ENCODE measurements at regions not wholly inside any gene's neighbourhood (a gene's known extent, or its start where the extent isn't known, plus 50 kb on each side); places are given as distances from the start of the nearest gene placed in this dataset.
A peak's percentile ranks its signal among the peaks of the same experiment; 100 is the strongest.

DNA sequence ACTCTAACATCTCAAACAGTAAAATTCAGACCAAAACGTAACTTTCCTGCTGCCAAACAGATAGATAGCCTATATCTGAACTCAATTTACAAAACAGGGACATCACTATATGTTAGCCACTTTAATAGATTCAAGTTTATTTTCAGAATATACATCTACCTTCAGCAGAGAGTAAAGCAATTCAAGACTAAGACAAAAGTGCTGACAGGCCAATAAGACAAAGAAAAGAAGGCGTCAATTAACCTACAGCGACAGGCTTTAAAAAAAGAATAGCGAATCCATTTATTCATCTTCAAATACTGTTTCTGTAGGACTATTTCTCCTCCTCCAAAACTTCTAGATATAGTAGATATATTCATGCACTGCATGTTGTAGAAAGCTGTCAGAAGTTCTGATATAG lies 333.0 kb downstream of the GRB14 start:
- no peak for DNase-seq

DNA sequence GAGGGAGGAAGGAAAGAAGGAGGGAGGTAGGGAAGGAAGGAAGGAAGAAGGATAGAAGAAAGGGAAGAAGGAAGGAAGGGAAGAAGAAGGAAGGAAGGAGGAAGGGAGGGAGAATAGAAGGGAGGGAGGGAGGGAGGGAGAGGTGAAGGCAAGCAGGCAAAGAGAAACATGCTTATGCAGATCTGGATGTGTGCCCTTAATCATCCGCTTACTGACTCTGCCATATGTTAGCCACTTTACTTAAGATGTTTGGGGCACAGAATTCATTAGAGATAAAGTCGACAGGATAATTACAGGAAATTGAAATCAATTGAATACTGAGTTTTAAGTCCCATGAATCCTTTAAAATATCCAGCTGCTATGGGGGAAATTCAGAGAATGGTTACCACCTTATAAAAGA lies 334.2 kb downstream of the GRB14 start:
- DNase-seq: no peak

DNA sequence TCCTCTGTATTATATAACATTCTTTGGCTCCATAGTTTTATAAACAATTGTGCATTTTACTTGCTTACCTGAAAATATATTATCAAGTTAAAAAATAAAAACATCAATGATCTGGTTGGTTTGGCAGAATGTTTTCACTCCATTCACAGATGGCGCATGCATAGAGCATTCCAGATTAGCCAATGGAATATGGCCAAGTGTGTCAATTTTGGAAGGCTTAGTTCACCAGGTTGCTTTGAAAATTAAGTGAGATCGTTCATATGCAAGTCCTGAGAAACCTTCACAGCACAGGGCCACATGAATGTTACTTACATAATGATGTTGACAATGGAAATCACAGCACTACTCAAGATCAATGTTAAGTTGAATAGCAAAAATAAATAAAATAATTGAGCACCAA lies 335.7 kb downstream of the GRB14 start:
- no peak for DNase-seq

DNA sequence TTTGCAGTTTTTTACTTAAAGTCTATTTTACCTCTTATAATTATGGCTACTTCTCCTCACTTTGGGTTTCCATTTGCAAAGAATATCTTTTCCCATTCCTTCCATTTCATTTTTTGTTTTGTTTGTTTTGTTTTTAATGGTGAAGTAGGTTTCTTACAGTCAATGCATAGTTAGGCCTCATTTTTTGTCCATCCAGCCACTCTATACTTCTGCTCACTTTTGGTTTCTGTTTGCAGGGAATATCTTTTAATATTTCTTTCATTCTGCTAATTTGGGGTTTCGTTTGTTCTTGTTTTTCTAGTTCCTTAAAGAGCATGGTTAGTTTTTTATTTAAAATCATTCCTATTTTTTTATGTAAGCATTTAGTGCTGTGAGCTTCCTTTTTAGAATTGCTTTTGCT lies 339.4 kb downstream of the GRB14 start:
- DNase-seq: no peak

DNA sequence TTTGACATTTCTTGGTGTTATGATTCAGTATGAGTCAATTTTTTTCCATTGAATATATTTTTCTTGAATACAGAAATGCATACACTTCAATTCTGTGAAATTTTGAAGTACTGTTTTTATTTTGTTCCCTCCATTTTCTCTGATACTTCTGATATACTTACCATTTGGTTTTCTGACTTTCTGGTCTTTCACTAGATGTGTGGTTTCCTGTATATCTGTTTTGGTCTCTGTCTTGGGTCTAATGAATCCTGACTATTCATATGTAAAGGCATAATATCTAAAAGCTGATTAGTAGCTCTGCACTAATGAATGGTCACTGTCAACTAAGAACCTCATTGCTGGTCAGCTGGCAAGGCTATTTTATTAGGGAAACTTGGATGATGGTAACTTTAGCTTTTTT lies 345.6 kb downstream of the GRB14 start:
- DNase-seq: no peak

DNA sequence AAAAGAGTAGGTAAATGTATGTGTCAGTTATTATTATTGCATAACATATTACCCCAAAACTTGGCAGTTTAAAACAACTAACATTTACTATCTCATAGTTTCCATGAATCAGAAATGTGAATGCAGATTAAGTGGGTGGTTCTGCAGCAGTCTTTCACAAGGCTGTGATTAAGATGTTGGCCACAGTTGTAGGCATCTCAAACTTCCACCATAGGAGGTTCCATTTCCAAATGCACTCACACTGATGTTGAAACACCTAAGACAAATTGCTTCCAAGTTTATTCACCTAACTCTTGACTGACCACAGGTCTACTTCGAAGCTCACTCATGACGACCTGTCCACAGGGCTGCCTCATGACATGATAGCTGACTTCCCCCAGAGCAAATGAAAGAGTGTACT lies 360.8 kb downstream of the GRB14 start:
- no peak for DNase-seq

DNA sequence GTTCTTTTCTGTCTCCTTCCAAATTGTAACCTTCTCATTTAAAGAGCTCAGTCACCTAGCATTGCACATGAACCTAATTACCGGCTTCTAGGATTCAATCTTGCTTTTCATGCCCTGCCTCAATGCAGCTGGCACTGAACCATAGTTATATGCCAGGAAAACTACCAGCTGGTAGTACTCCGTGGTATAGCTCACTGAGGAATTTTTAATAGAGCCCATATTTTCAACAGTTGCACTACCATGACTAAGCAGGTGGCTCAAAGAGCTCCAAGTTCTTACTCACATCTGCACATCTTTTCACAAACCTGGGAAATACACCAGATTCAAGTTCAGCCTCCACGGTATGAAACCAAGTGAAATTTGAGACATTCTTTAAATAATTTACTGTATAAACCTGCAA lies 363.5 kb downstream of the GRB14 start:
- no peak for DNase-seq

- no peak for DNase-seq
Observed at GRCh38 chr2:164252568-164253287, 368.6 kb downstream of the GRB14 start.

GRCh38 chr2:164243315-164243714 lies 378.0 kb downstream of the GRB14 start:
- DNase-seq: no peak

DNA sequence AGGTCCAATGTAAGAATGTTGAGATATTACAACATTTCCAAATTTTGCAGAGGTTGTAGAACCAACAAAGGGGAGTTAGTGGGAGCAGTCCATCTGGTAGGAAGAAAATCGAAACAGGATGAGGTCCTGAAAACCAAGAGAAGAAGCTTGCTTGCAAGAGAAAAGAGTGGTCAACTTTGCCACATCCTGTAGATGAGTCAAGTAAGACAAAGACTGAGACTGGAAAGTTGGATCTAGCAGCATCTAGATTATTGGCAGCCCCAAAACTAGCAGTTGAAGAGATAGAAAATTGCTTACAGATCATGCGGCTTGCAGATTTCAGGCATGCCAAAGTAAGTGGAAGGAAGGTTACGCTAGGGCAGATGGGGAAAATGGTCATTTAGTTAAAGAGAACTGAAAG lies 378.9 kb downstream of the GRB14 start:
- no peak for DNase-seq

- no peak for DNase-seq
Observed at GRCh38 chr2:164234074-164234473, 387.2 kb downstream of the GRB14 start.

DNA sequence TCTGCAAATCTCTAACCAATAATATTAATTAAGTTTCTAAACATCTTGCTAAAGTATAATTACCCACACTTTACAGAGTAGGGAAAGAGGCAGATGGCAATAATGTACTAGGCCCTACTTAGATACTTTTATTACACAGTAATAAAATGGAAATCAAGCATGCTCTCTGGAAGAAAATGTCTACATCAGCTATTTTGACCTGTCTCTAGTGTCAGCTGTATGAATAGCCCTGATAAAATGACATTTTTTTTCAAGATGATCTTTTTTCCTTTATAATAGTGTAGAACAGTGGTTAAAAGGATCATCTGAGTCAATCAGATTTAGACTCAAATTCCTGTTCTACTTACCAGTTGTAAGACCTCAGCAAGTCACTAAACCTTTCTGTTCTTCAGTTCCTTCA lies 397.3 kb downstream of the GRB14 start:
- no peak for DNase-seq

GRCh38 chr2:164221473-164221872 lies 399.8 kb downstream of the GRB14 start:
- no peak for DNase-seq

DNA sequence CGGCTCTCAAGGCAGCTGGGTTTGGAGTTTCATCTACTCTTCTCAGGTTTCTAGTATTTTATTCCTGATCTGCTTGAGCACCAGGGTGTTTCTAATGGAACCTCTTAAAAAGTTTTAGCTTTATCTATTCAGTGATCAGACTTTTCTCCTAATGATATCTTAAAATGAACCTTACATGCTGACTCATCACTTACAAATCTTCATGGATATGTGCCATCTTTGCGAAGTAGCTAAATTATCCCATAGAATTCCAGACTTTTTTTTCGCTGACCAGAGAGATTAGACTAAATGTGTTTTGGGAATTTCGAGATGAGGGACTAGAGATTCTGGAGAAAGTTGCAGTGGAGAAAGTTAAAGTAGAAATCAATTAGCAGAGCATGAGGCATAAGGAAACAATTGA lies 401.0 kb downstream of the GRB14 start:
- no peak for DNase-seq

- no peak for DNase-seq
Observed at GRCh38 chr2:164213916-164214315, 407.4 kb downstream of the GRB14 start.

GRCh38 chr2:164205347-164205746 lies 415.9 kb downstream of the GRB14 start:
- DNase-seq: no peak

DNA sequence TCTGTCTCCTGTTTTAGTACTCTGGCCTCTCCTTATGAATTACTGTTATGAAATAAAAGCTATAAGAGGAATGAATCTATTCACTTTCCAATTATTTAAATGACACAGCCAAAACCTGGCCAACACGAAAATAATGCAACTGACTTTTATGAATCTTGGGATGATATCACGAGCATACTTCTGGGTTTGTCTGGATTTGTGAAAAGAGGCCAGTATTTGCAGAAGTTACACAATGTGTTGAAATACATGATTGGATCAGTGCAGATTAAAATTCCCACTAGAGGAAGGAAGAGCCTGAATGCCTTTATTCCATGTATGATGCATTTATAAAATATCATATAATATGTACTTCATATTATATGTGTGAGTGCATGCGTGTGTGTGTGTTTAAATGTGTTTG lies 418.2 kb downstream of the GRB14 start:
- no peak for DNase-seq

GRCh38 chr2:164198256-164198655 lies 423.0 kb downstream of the GRB14 start:
- DNase-seq: no peak

- DNase-seq: no peak
Observed at GRCh38 chr2:164190700-164191099, 430.6 kb downstream of the GRB14 start.

- no peak for DNase-seq
Observed at GRCh38 chr2:164189851-164190250, 431.4 kb downstream of the GRB14 start.

DNA sequence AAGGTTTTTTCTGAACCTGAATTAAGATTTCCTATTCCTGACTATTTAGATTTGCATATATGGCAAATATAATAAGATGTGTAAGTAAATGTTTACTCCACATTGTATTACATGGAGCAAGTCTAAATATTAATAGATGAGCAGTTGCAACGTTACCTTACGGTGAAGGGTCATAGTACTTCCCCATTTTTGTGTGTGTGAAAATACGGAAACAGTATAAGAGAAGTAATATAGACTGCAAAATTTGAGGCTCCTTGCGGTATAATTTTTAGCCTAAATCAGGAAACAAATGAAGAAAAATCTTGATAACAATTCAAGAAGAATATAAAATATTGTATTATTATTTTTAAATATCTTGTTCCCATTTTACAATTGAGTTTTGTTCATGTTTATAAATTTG lies 434.2 kb downstream of the GRB14 start:
- no peak for DNase-seq

GRCh38 chr2:164186591-164186990 lies 434.7 kb downstream of the GRB14 start:
- DNase-seq: peak; percentile 76

DNA sequence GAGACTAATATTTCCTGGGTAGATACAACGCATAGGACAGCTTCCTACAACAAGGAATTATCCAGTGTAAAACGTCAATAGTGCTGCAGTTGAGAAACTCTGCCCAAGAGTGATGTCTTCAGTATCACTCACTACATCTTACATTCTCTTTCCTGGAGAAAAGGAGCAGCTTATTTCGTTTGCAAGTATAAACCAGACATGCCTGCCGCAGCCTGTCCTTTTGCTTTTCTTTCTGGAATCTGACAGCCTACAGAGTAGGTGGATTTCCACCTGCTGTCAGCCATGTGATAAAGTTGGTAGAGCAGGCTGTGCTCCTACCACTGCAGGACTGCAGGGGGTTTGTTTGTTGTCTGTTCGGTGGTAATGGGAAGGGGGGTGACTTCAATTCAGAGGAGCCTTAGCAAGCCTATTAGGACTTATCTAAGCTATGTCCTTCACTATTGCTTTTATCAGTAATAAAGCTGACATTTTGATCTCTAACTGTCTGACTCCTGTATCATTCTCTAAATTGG lies 439.1 kb downstream of the GRB14 start:
- peak; percentile 4 for DNase-seq

- no peak for DNase-seq
Observed at GRCh38 chr2:164178835-164179465, 442.3 kb downstream of the GRB14 start.

GRCh38 chr2:164164602-164165001 lies 428.8 kb upstream of the FIGN start:
- no peak for DNase-seq

All from COR-L47 (cell line).